ENCODE measurements at regions not wholly inside any gene's neighbourhood (a gene's known extent, or its start where the extent isn't known, plus 50 kb on each side); places are given as distances from the start of the nearest gene placed in this dataset.

DNA sequence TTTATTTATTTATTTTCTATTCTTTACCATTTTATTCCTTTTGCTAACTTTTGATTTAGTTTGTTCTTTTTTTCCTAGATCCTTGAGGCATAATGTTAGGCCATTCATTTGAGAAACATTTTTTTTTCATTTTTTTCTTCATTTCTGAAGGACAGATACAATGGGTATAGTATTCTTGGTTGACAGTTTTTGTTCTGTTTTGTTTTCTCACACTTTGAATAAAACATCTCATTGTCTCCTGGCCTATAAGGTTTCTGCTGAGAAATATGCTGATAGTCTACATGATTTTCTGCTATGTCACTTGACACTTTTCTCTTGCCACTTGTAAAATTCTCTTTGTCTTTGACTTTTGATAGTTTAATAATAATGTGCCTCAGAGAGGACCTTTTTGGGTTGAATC, 294.6 kb upstream of the EPHA7 start:
- H3K4me1 ChIP-seq (ENCODE audit: control insufficient read depth, extremely low read depth, insufficient read depth, low read length) = no peaks in the 10 kb centered on the region
- H3K79me2 ChIP-seq (ENCODE audit: control insufficient read depth, insufficient read depth, low read length) = no peaks in the 10 kb centered on the region
- H3K36me3 ChIP-seq (ENCODE audit: control insufficient read depth, insufficient read depth, low read length) = no peaks in the 10 kb centered on the region
- no peak overlapping the region for H3K9ac ChIP-seq (ENCODE audit: insufficient read depth, low read length)
- H3K4me2 ChIP-seq (ENCODE audit: extremely low read depth, insufficient read depth, low read length) = no peak overlapping the region
- no peaks in the 10 kb centered on the region for H4K20me1 ChIP-seq (ENCODE audit: control insufficient read depth, extremely low read depth, insufficient read depth, low read length)
- no peak overlapping the region for H2AFZ ChIP-seq (ENCODE audit: low read length)
- no peak for DNase-seq (ENCODE audit: low read depth in 2 of 2)
- no peak overlapping the region for H3K4me3 ChIP-seq (replicated peaks in 1 of 4; ENCODE audit: control extremely low read depth in 1 of 4, insufficient read depth in 1 of 4, low read depth in 3 of 4, low read length in 4 of 4)
- no peak overlapping the region for H3K27ac ChIP-seq (ENCODE audit: insufficient read depth, low read length)
- no peaks in the 10 kb centered on the region for H3K9me3 ChIP-seq (ENCODE audit: control insufficient read depth, insufficient read depth, low read depth, low read length)
- TF ChIP-seq, protein P1, sequence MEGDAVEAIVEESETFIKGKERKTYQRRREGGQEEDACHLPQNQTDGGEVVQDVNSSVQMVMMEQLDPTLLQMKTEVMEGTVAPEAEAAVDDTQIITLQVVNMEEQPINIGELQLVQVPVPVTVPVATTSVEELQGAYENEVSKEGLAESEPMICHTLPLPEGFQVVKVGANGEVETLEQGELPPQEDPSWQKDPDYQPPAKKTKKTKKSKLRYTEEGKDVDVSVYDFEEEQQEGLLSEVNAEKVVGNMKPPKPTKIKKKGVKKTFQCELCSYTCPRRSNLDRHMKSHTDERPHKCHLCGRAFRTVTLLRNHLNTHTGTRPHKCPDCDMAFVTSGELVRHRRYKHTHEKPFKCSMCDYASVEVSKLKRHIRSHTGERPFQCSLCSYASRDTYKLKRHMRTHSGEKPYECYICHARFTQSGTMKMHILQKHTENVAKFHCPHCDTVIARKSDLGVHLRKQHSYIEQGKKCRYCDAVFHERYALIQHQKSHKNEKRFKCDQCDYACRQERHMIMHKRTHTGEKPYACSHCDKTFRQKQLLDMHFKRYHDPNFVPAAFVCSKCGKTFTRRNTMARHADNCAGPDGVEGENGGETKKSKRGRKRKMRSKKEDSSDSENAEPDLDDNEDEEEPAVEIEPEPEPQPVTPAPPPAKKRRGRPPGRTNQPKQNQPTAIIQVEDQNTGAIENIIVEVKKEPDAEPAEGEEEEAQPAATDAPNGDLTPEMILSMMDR (conservative IDR thresholded peaks at IDR 0.05 in 1 of 2, IDR thresholded peaks at IDR 0.05 in 1 of 2; ENCODE audit: low read depth in 1 of 2, low read length in 2 of 2) = no peak
- TF ChIP-seq EZH2 (IDR thresholded peaks at IDR 0.05; ENCODE audit: low read length, missing control alignments) = no peak
- no peaks in the 10 kb centered on the region for H3K27me3 ChIP-seq (ENCODE audit: control insufficient read depth, insufficient read depth, low read length)

DNA sequence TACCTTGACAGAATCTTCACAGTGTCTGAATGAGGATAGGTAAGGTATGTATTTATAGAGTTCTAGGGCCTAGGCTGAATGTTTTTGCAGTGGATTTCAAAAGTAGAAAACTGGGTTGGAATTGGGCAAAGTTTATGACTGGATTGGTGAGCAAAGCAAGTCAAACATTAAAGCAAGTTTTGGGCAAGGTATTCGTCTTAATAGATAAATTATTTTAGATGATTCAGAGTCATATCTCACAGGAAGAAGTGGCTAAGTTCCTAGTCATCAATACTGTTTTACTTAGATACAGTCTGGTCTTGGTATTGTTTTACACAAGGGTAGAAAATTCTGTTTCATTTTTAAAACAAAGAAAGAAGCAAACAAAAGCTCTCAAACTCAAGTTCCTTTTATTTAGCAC, 284.1 kb upstream of the EPHA7 start:
- Histone ChIP-seq H3K4me2 (ENCODE audit: extremely low read depth, insufficient read depth, low read length) (no peak overlapping the region), H4K20me1 (ENCODE audit: control insufficient read depth, extremely low read depth, insufficient read depth, low read length) (no peaks in the 10 kb centered on the region), H3K27ac (ENCODE audit: insufficient read depth, low read length) (no peak overlapping the region), H3K9me3 (ENCODE audit: control insufficient read depth, insufficient read depth, low read depth, low read length) (no peaks in the 10 kb centered on the region), H3K79me2 (ENCODE audit: control insufficient read depth, insufficient read depth, low read length) (no peaks in the 10 kb centered on the region), H3K9ac (ENCODE audit: insufficient read depth, low read length) (no peak overlapping the region), H3K4me1 (ENCODE audit: control insufficient read depth, extremely low read depth, insufficient read depth, low read length) (no peaks in the 10 kb centered on the region), H2AFZ (ENCODE audit: low read length) (no peak overlapping the region), H3K36me3 (ENCODE audit: control insufficient read depth, insufficient read depth, low read length) (no peaks in the 10 kb centered on the region), H3K27me3 (ENCODE audit: control insufficient read depth, insufficient read depth, low read length) (no peaks in the 10 kb centered on the region), H3K4me3 (replicated peaks in 1 of 4; ENCODE audit: control extremely low read depth in 1 of 4, insufficient read depth in 1 of 4, low read depth in 3 of 4, low read length in 4 of 4) (no peak overlapping the region)
- TF ChIP-seq EZH2 (IDR thresholded peaks at IDR 0.05; ENCODE audit: low read length, missing control alignments) = no peak
- TF ChIP-seq, protein P1 (conservative IDR thresholded peaks at IDR 0.05 in 1 of 2, IDR thresholded peaks at IDR 0.05 in 1 of 2; ENCODE audit: low read depth in 1 of 2, low read length in 2 of 2) = no peak
- no peak for DNase-seq (ENCODE audit: low read depth in 2 of 2)

DNA sequence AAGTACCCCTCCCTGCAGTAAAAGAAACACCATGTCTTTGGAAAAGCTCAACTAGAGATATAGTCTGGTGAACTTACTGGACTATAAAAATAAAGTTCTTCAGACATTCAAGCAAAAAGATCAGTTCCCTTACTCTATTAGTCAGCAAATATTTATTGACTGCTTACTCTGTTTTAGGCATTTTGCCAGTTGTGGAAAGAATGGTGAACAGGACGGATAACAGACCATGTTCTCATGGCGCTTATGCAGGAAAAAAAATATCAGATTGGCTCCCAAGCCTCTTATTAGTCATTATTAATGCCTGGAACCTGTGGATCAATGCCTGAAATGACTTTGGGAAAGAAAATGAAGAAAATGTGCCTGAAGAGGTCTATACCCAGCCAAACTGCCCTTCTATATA, 282.2 kb upstream of the EPHA7 start:
- no peak overlapping the region for H3K9ac ChIP-seq (ENCODE audit: insufficient read depth, low read length)
- no peaks in the 10 kb centered on the region for H3K9me3 ChIP-seq (ENCODE audit: control insufficient read depth, insufficient read depth, low read depth, low read length)
- no peaks in the 10 kb centered on the region for H3K27me3 ChIP-seq (ENCODE audit: control insufficient read depth, insufficient read depth, low read length)
- no peak overlapping the region for H3K4me2 ChIP-seq (ENCODE audit: extremely low read depth, insufficient read depth, low read length)
- no peak for TF ChIP-seq EZH2 (IDR thresholded peaks at IDR 0.05; ENCODE audit: low read length, missing control alignments)
- TF ChIP-seq, protein P1 (conservative IDR thresholded peaks at IDR 0.05 in 1 of 2, IDR thresholded peaks at IDR 0.05 in 1 of 2; ENCODE audit: low read depth in 1 of 2, low read length in 2 of 2) = no peak
- no peak overlapping the region for H2AFZ ChIP-seq (ENCODE audit: low read length)
- DNase-seq (ENCODE audit: low read depth in 2 of 2) = peak in 1 of 2 donors; percentile 21
- H3K27ac ChIP-seq (ENCODE audit: insufficient read depth, low read length) = no peak overlapping the region
- H4K20me1 ChIP-seq (ENCODE audit: control insufficient read depth, extremely low read depth, insufficient read depth, low read length) = no peaks in the 10 kb centered on the region
- no peaks in the 10 kb centered on the region for H3K4me1 ChIP-seq (ENCODE audit: control insufficient read depth, extremely low read depth, insufficient read depth, low read length)
- no peak overlapping the region for H3K4me3 ChIP-seq (replicated peaks in 1 of 4; ENCODE audit: control extremely low read depth in 1 of 4, insufficient read depth in 1 of 4, low read depth in 3 of 4, low read length in 4 of 4)
- no peaks in the 10 kb centered on the region for H3K36me3 ChIP-seq (ENCODE audit: control insufficient read depth, insufficient read depth, low read length)
- no peaks in the 10 kb centered on the region for H3K79me2 ChIP-seq (ENCODE audit: control insufficient read depth, insufficient read depth, low read length)
